Caco-2 (cell line): ENCODE measurements at regions not wholly inside any gene's neighbourhood (a gene's known extent, or its start where the extent isn't known, plus 50 kb on each side); places are given as distances from the start of the nearest gene placed in this dataset.

Source experiments
- BruUV-seq: library from RNA; stranded (reverse); fragments of 400-500 nt; replicated peaks from 2 replicates; lab custom pipeline; 2021; lab: Mats Ljungman, UMichigan
- CTCF ChIA-PET: fragments of 300-600 bp; sonication (Branson Sonifier 250); formaldehyde crosslinking; loops from one replicate; lab custom pipeline; 2022; ENCODE audit warnings: antibody characterized with exemption; lab: Charles Lee
- POLR2A ChIA-PET: fragments of 300-600 bp; sonication (Branson Sonifier 250); formaldehyde crosslinking; loops from one replicate; lab custom pipeline; 2022; ENCODE audit warnings: antibody characterized with exemption; lab: Charles Lee
- DNase-seq, 2 experiments: peaks; one replicate each; pipeline versions ENCODE4 v3.0.0 to v3.0.0-alpha.2; 2020 to 2022
- H3K27me3 ChIP-seq: replicated peaks from 2 replicates; pipeline ENCODE4 v1.6.0; 2011; ENCODE audit warnings: low read length; ENCODE audit not compliant: control insufficient read depth, insufficient read depth
- H3K36me3 ChIP-seq: 2 replicates; pipeline ENCODE4 v1.5.1; 2011; ENCODE audit warnings: low read length; ENCODE audit not compliant: control insufficient read depth, insufficient read depth
- H3K4me1 ChIP-seq: fragments of 250-450 bp; sonication (Bioruptor Pico); 2 replicates; pipeline ENCODE4 v1.5.1; 2020; ENCODE audit warnings: mild to moderate bottlenecking
- H3K4me3 ChIP-seq: 2 replicates; pipeline ENCODE4 v1.5.1; 2011; ENCODE audit warnings: low read depth, mild to moderate bottlenecking, control low read depth, low read length
- H3K9me3 ChIP-seq: fragments of 250-450 bp; sonication (Bioruptor Pico); 2 replicates; pipeline ENCODE4 v1.5.1; 2020; ENCODE audit warnings: mild to moderate bottlenecking, moderate library complexity
- H3K27ac Mint-ChIP-seq: one replicate; pipeline ENCODE4 v1.8.0; 2022; ENCODE audit warnings: mixed read lengths; ENCODE audit not compliant: unreplicated experiment
- H3K27me3 Mint-ChIP-seq: one replicate; pipeline ENCODE4 v1.8.0; 2022; ENCODE audit warnings: mixed read lengths; ENCODE audit not compliant: insufficient read depth, unreplicated experiment
- H3K36me3 Mint-ChIP-seq: one replicate; pipeline ENCODE4 v1.8.0; 2022; ENCODE audit warnings: mild to moderate bottlenecking, mixed read lengths; ENCODE audit not compliant: insufficient read depth, unreplicated experiment
- H3K4me1 Mint-ChIP-seq: one replicate; pipeline ENCODE4 v1.8.0; 2022; ENCODE audit warnings: low read depth, mixed read lengths; ENCODE audit not compliant: unreplicated experiment
- H3K4me3 Mint-ChIP-seq: one replicate; pipeline ENCODE4 v1.8.0; 2022; ENCODE audit warnings: mild to moderate bottlenecking, moderate library complexity, mixed read lengths; ENCODE audit not compliant: unreplicated experiment
- H3K9me3 Mint-ChIP-seq: one replicate; pipeline ENCODE4 v1.8.0; 2022; ENCODE audit warnings: mixed read lengths; ENCODE audit not compliant: unreplicated experiment
- intact Hi-C: fragments of 100-400 bp; cut with micrococcal nuclease; formaldehyde crosslinking; loops from one replicate; pipeline ENCODE4 v1.10.0; 2022; ENCODE audit not compliant: unreplicated experiment
- TF ChIP-seq, protein P1 (sequence below), 2 experiments: fragments of 200-600 bp in 1 of 2; IDR thresholded peaks; 1 replicate in 1 of 2; 2 replicates in 1 of 2; pipeline versions ENCODE4 v1.5.1 to v1.8.0; 2011 to 2022; ENCODE audit warnings: antibody characterized with exemption in 1 of 2, control low read depth in 1 of 2, inconsistent platforms in 1 of 2, low read depth in 1 of 2, low read length in 1 of 2, mild to moderate bottlenecking in 1 of 2, moderate library complexity in 1 of 2; ENCODE audit not compliant: insufficient read depth in 1 of 2, severe bottlenecking in 1 of 2, unreplicated experiment in 1 of 2

DNA sequence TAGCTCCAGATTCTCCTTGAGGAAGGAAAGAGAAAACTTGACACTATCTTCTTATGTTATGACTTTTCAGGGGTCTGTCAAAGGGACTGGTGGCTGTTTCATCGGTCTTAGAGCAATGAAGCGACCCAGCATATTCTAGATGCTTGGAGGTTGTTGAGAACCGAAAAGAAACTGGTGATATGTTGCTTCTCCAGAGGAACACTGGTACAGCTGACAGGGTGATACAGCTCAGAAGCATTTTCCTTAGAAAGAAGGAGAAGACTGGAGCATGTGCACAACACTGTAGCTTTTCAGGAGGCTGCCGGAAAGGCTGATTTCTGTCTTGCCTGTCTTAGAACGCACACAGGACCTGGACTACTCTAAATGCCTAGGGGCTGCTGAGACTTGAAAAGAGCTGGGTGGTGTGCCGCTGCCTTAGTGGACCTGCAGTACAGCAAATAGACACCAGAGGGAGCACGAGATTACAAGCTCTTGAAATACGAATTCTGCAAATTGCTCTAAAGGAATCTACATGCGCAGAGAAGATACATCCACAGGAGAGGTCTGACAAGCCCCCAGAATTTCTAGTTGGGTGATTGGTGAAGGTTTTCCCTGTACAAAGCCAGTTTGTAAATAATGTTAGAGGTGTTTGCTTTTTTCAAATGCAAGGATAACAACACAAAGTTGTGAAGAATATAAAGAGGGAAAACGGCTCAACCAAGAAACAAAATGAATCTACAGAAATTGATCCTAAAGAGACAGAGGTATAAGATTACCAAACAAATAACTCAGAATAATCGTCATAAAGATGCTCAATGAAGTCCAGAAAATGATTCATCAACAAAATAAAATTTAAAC lies 223.1 kb upstream of the DMD start:
- ChIA-PET CTCF (interaction anchor here (0.5 to 0.7 kb wide), 4 partner anchors 269 to 898 kb away, joined by 3 to 4 read pairs (median 3); no protein-coding TSS in a partner anchor), POLR2A (no interaction called here)
- Histone ChIP-seq H3K27me3 (no peaks in the 10 kb centered on the region), H3K36me3 (no peaks in the 10 kb centered on the region), H3K4me3 (no peak overlapping the region), H3K9me3 (no peaks in the 10 kb centered on the region), H3K4me1 (no peaks in the 10 kb centered on the region)
- Mint-ChIP-seq H3K27ac (no peak overlapping the region), H3K27me3 (peaks cover 6% of the 10 kb centered on the region), H3K4me1 (no peaks in the 10 kb centered on the region), H3K36me3 (no peaks in the 10 kb centered on the region), H3K9me3 (no peaks in the 10 kb centered on the region), H3K4me3 (no peak overlapping the region)
- intact Hi-C loops, result loop anchor here (1.0 to 2.0 kb wide), 3 partner anchors 841 to 898 kb away; no protein-coding TSS in a partner anchor
- peak; percentile 40 to 58 for DNase-seq
- TF ChIP-seq, protein P1, sequence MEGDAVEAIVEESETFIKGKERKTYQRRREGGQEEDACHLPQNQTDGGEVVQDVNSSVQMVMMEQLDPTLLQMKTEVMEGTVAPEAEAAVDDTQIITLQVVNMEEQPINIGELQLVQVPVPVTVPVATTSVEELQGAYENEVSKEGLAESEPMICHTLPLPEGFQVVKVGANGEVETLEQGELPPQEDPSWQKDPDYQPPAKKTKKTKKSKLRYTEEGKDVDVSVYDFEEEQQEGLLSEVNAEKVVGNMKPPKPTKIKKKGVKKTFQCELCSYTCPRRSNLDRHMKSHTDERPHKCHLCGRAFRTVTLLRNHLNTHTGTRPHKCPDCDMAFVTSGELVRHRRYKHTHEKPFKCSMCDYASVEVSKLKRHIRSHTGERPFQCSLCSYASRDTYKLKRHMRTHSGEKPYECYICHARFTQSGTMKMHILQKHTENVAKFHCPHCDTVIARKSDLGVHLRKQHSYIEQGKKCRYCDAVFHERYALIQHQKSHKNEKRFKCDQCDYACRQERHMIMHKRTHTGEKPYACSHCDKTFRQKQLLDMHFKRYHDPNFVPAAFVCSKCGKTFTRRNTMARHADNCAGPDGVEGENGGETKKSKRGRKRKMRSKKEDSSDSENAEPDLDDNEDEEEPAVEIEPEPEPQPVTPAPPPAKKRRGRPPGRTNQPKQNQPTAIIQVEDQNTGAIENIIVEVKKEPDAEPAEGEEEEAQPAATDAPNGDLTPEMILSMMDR (IDR thresholded peaks at IDR 0.05; ENCODE audit: insufficient read depth in 1 of 2, low read depth in 1 of 2, low read length in 1 of 2, severe bottlenecking in 1 of 2, unreplicated experiment in 1 of 2), result peak; percentile 64 to 69
- BruUV-seq, result no TSS peak

DNA sequence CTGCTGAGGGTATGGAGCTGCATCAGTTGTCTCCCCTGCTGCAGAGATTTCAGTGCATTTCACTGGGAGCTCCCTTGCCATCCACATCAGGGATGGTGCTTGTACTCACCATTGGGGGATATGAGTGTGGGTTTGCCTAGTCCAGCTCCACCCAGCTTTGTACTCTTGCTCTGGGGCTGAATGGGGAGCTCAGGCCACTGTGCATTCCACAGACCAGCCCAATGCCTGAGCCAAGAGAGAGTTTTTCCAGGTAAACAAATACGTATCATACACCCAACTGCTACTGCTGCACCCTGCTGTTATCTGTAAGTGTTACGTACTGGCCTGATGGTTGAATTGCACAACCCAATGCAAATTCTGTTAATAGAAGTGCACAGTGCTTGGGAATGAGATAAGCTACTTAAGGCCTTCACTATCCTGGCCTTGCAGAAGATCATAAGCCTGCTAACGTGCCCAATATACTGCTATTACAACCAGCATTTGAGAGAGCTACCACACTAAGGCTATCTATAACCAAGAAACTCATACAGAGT lies 205.0 kb upstream of the DMD start:
- no peaks in the 10 kb centered on the region for H3K36me3 ChIP-seq
- no peaks in the 10 kb centered on the region for H3K27me3 Mint-ChIP-seq
- ChIA-PET CTCF (no interaction called here), POLR2A (no interaction called here)
- no peak overlapping the region for H3K27ac Mint-ChIP-seq
- TF ChIP-seq, protein P1 (IDR thresholded peaks at IDR 0.05; ENCODE audit: insufficient read depth in 1 of 2, low read depth in 1 of 2, low read length in 1 of 2, severe bottlenecking in 1 of 2, unreplicated experiment in 1 of 2), result no peak
- H3K9me3 Mint-ChIP-seq, result no peaks in the 10 kb centered on the region
- no peaks in the 10 kb centered on the region for H3K9me3 ChIP-seq
- no peak overlapping the region for H3K4me3 Mint-ChIP-seq
- H3K4me1 ChIP-seq, result no peaks in the 10 kb centered on the region
- BruUV-seq, result no TSS peak
- no peaks in the 10 kb centered on the region for H3K36me3 Mint-ChIP-seq
- H3K27me3 ChIP-seq, result no peaks in the 10 kb centered on the region
- no peak overlapping the region for H3K4me3 ChIP-seq
- intact Hi-C loops, result no loop called here
- no peak for DNase-seq
- H3K4me1 Mint-ChIP-seq, result no peaks in the 10 kb centered on the region

DNA sequence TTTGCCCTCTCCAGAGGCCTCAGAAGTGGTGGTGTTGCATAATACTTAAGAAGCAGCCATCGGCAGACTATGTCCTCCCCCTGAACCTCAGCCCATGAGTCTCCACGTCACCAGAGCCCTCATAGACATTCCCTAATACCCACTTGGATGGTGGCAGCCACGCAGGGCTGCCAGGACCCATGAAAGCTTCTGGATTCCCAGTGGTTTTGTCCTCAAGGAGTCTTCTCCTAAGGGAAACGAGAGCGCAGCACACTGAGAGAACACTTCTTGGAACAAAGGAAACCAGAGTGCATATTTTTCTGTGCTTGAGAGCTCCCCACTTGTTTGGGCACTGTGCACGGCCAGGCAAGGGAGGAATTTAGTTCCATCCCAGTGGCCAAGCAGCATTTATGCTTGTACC lies 204.1 kb upstream of the DMD start:
- H3K9me3 ChIP-seq, result no peaks in the 10 kb centered on the region
- BruUV-seq, result no TSS peak
- H3K36me3 Mint-ChIP-seq, result no peaks in the 10 kb centered on the region
- no peak overlapping the region for H3K4me3 ChIP-seq
- no peaks in the 10 kb centered on the region for H3K36me3 ChIP-seq
- no peaks in the 10 kb centered on the region for H3K4me1 ChIP-seq
- POLR2A ChIA-PET, result no interaction called here
- no peak for DNase-seq
- no peak overlapping the region for H3K4me3 Mint-ChIP-seq
- no peaks in the 10 kb centered on the region for H3K27me3 ChIP-seq
- no peaks in the 10 kb centered on the region for H3K9me3 Mint-ChIP-seq
- CTCF ChIA-PET, result no interaction called here
- H3K27me3 Mint-ChIP-seq, result no peaks in the 10 kb centered on the region
- no peak overlapping the region for H3K27ac Mint-ChIP-seq
- intact Hi-C loops, result no loop called here
- H3K4me1 Mint-ChIP-seq, result no peaks in the 10 kb centered on the region
- TF ChIP-seq, protein P1 (IDR thresholded peaks at IDR 0.05; ENCODE audit: insufficient read depth in 1 of 2, low read depth in 1 of 2, low read length in 1 of 2, severe bottlenecking in 1 of 2, unreplicated experiment in 1 of 2), result no peak
